ENCODE measurements at regions not wholly inside any gene's neighbourhood (a gene's known extent, or its start where the extent isn't known, plus 50 kb on each side); places are given as distances from the start of the nearest gene placed in this dataset.

GRCh38 chr15:94606286-94606685, 374.9 kb downstream of the MCTP2 start:
- no peaks in the 10 kb centered on the region; the same call in 1 of the 2 replicates for H3K9me3 ChIP-seq (ENCODE audit: low read length)
- no peak overlapping the region for H3K27ac ChIP-seq (ENCODE audit: extremely low read length, insufficient read depth, low read length)
- H3K4me3 ChIP-seq (replicated peaks in 1 of 3; ENCODE audit: insufficient read depth in 1 of 3, low read depth in 2 of 3, low read length in 3 of 3), result no peak overlapping the region
- no peaks in the 10 kb centered on the region for H3K79me2 ChIP-seq (ENCODE audit: insufficient read depth, low read length)
- intact Hi-C loops (cut with micrococcal nuclease; ENCODE audit: unreplicated experiment) (no loop called here), in situ Hi-C loops (cut with HindIII; ENCODE audit: extremely low pct_ligation_motif_present, low pct_unique_long_range_greater_than_20kb) (no loop called here)
- ChIA-PET CTCF (ENCODE audit: low intra/inter-chr PET ratio, low total read pairs) (no interaction called here), POLR2A (no interaction called here)
- H3K4me1 ChIP-seq (ENCODE audit: insufficient read depth, low read length), result no peaks in the 10 kb centered on the region
- DNase-seq (ENCODE audit: low spot score), result no peak
- no peak overlapping the region for H3K4me2 ChIP-seq (ENCODE audit: low read depth, low read length)
- no TSS peak for BruUV-seq (replicated peaks)
- FAIRE-seq, result no peak
- H4K20me1 ChIP-seq (ENCODE audit: insufficient read depth, low read length), result no peaks in the 10 kb centered on the region
- no peaks in the 10 kb centered on the region for H3K36me3 ChIP-seq (replicated peaks in 1 of 2; ENCODE audit: control insufficient read depth in 1 of 2, insufficient read depth in 2 of 2, low read length in 2 of 2)
- no peaks in the 10 kb centered on the region for H3K27me3 ChIP-seq (ENCODE audit: control insufficient read depth in 1 of 2, insufficient read depth in 2 of 2, low read length in 2 of 2)
- TF ChIP-seq ZBTB7B (CRISPR knock-in tag; IDR thresholded peaks at IDR 0.05) (no peak), KLF15 (CRISPR knock-in tag; IDR thresholded peaks at IDR 0.05; ENCODE audit: borderline replicate concordance) (no peak), ZFP62 (CRISPR knock-in tag; IDR thresholded peaks at IDR 0.05) (no peak), THAP7 (CRISPR knock-in tag; IDR thresholded peaks at IDR 0.05) (no peak), ZNF570 (CRISPR knock-in tag; IDR thresholded peaks at IDR 0.05; ENCODE audit: borderline replicate concordance) (no peak), KLF6 (CRISPR knock-in tag; IDR thresholded peaks at IDR 0.05) (no peak), ZNF30 (CRISPR knock-in tag; IDR thresholded peaks at IDR 0.05) (no peak), RBM22 (optimal IDR thresholded peaks at IDR 0.05; ENCODE audit: low read length) (no peak), ZNF563 (CRISPR knock-in tag; IDR thresholded peaks at IDR 0.05) (no peak), ZNF3 (CRISPR knock-in tag; IDR thresholded peaks at IDR 0.05) (no peak), ZNF850 (CRISPR knock-in tag; conservative IDR thresholded peaks at IDR 0.05) (no peak)
- TF ChIP-seq, protein P1, sequence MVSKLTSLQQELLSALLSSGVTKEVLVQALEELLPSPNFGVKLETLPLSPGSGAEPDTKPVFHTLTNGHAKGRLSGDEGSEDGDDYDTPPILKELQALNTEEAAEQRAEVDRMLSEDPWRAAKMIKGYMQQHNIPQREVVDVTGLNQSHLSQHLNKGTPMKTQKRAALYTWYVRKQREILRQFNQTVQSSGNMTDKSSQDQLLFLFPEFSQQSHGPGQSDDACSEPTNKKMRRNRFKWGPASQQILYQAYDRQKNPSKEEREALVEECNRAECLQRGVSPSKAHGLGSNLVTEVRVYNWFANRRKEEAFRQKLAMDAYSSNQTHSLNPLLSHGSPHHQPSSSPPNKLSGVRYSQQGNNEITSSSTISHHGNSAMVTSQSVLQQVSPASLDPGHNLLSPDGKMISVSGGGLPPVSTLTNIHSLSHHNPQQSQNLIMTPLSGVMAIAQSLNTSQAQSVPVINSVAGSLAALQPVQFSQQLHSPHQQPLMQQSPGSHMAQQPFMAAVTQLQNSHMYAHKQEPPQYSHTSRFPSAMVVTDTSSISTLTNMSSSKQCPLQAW (CRISPR knock-in tag; IDR thresholded peaks at IDR 0.05), result no peak
- TF ChIP-seq, protein P2, sequence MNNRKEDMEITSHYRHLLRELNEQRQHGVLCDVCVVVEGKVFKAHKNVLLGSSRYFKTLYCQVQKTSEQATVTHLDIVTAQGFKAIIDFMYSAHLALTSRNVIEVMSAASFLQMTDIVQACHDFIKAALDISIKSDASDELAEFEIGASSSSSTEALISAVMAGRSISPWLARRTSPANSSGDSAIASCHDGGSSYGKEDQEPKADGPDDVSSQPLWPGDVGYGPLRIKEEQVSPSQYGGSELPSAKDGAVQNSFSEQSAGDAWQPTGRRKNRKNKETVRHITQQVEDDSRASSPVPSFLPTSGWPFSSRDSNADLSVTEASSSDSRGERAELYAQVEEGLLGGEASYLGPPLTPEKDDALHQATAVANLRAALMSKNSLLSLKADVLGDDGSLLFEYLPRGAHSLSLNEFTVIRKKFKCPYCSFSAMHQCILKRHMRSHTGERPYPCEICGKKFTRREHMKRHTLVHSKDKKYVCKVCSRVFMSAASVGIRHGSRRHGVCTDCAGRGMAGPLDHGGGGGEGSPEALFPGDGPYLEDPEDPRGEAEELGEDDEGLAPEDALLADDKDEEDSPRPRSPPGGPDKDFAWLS (CRISPR knock-in tag; IDR thresholded peaks at IDR 0.05; ENCODE audit: borderline replicate concordance), result no peak
- ATAC-seq, result no peak
- no peak overlapping the region for H3K9ac ChIP-seq (ENCODE audit: insufficient read depth, low read depth, low read length)
- no peak overlapping the region for H2AFZ ChIP-seq (ENCODE audit: low read length)
